ENCODE measurements at regions not wholly inside any gene's neighbourhood (a gene's known extent, or its start where the extent isn't known, plus 50 kb on each side); places are given as distances from the start of the nearest gene placed in this dataset.

DNA sequence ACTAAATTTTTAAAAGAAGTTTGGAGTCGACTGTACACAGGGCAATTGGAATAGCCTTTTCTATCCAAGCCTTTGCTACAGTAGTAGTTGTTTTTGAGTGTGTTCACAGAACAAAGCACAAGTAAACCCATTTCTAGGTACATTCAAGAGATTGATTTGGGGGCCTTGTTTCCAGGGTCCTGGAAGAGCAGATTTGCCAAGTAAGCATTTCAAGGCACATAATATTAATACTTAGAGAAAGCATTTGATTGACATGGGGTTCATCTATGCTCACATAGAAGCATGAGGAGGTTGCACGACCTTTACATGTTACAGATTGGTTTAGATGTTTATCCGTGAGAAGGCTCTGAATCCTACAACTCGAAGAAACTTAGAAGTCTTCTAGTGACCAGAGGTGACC is 324.1 kb downstream of the MYCN start:
- Histone ChIP-seq H3K36me3 (ENCODE audit: low read length) (no peaks in the 10 kb centered on the region), H3F3A (ENCODE audit: insufficient read depth) (no peaks in the 10 kb centered on the region), H4K20me1 (ENCODE audit: low read depth, low read length) (no peaks in the 10 kb centered on the region), H3K79me2 (ENCODE audit: insufficient read depth, low read length) (no peaks in the 10 kb centered on the region), H2AFZ (ENCODE audit: low read depth, low read length, severe bottlenecking) (no peak overlapping the region), H3K27ac (ENCODE audit: low read depth, low read length) (no peak overlapping the region), H3K9me3 (ENCODE audit: insufficient read depth, low read length) (no peaks in the 10 kb centered on the region), H3K4me3 (ENCODE audit: insufficient read depth, low read length, poor library complexity, severe bottlenecking) (no peak overlapping the region), H3K27me3 (ENCODE audit: low read length) (no peaks in the 10 kb centered on the region), H3K9ac (ENCODE audit: low read length) (no peak overlapping the region), H3K9me2 (replicated peaks; ENCODE audit: insufficient read depth, low read length) (no peaks in the 10 kb centered on the region), H3K4me2 (ENCODE audit: low read depth, low read length, poor library complexity, severe bottlenecking) (no peak overlapping the region)
- TF ChIP-seq, protein P1, sequence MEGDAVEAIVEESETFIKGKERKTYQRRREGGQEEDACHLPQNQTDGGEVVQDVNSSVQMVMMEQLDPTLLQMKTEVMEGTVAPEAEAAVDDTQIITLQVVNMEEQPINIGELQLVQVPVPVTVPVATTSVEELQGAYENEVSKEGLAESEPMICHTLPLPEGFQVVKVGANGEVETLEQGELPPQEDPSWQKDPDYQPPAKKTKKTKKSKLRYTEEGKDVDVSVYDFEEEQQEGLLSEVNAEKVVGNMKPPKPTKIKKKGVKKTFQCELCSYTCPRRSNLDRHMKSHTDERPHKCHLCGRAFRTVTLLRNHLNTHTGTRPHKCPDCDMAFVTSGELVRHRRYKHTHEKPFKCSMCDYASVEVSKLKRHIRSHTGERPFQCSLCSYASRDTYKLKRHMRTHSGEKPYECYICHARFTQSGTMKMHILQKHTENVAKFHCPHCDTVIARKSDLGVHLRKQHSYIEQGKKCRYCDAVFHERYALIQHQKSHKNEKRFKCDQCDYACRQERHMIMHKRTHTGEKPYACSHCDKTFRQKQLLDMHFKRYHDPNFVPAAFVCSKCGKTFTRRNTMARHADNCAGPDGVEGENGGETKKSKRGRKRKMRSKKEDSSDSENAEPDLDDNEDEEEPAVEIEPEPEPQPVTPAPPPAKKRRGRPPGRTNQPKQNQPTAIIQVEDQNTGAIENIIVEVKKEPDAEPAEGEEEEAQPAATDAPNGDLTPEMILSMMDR (IDR thresholded peaks at IDR 0.05; ENCODE audit: insufficient read depth, low read length, poor library complexity, severe bottlenecking) = no peak
- no peak for TF ChIP-seq EZH2phosphoT487 (conservative IDR thresholded peaks at IDR 0.05; ENCODE audit: low read length)

DNA sequence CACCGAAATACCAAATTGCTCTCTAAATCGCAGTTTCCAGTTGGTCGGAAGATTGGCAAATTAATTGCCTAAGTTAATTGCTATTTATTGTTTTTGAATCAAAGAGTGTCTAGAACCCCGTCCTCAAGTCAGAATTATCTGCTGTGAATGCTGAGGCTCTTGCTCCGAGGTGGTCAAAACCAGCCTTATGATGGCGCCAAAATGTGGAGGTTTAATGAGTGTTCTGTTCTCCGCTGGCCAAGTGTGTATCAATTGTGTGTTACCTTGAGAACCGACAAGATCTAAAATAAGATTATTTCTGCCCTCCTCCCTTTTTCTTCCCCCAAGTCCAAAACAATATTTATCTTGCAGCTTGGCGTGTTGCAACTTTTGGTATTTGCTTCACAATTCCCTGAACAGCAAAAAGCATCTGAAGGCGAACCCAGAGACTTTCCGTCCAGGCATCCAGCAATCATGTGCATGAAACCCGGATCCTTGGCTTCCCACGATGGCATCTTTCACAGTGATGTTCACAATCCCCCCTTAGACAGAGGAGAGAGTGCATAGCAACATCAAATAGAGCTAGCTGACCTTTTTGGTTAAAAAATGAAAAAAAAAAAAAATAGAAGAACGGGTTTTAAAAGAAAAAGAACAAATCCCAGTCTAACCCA is 323.0 kb downstream of the MYCN start:
- no peak overlapping the region for H3K4me2 ChIP-seq (ENCODE audit: low read depth, low read length, poor library complexity, severe bottlenecking)
- no peaks in the 10 kb centered on the region for H4K20me1 ChIP-seq (ENCODE audit: low read depth, low read length)
- H3K9me3 ChIP-seq (ENCODE audit: insufficient read depth, low read length) = no peaks in the 10 kb centered on the region
- no peak overlapping the region for H3K27ac ChIP-seq (ENCODE audit: low read depth, low read length)
- no peak overlapping the region for H3K9ac ChIP-seq (ENCODE audit: low read length)
- H3K9me2 ChIP-seq (replicated peaks; ENCODE audit: insufficient read depth, low read length) = no peaks in the 10 kb centered on the region
- H3F3A ChIP-seq (ENCODE audit: insufficient read depth) = no peaks in the 10 kb centered on the region
- H3K27me3 ChIP-seq (ENCODE audit: low read length) = no peaks in the 10 kb centered on the region
- H3K36me3 ChIP-seq (ENCODE audit: low read length) = no peaks in the 10 kb centered on the region
- H3K4me3 ChIP-seq (ENCODE audit: insufficient read depth, low read length, poor library complexity, severe bottlenecking) = no peak overlapping the region
- H2AFZ ChIP-seq (ENCODE audit: low read depth, low read length, severe bottlenecking) = no peak overlapping the region
- TF ChIP-seq, protein P1 (IDR thresholded peaks at IDR 0.05; ENCODE audit: insufficient read depth, low read length, poor library complexity, severe bottlenecking) = no peak
- TF ChIP-seq EZH2phosphoT487 (conservative IDR thresholded peaks at IDR 0.05; ENCODE audit: low read length) = no peak
- H3K79me2 ChIP-seq (ENCODE audit: insufficient read depth, low read length) = no peaks in the 10 kb centered on the region

DNA sequence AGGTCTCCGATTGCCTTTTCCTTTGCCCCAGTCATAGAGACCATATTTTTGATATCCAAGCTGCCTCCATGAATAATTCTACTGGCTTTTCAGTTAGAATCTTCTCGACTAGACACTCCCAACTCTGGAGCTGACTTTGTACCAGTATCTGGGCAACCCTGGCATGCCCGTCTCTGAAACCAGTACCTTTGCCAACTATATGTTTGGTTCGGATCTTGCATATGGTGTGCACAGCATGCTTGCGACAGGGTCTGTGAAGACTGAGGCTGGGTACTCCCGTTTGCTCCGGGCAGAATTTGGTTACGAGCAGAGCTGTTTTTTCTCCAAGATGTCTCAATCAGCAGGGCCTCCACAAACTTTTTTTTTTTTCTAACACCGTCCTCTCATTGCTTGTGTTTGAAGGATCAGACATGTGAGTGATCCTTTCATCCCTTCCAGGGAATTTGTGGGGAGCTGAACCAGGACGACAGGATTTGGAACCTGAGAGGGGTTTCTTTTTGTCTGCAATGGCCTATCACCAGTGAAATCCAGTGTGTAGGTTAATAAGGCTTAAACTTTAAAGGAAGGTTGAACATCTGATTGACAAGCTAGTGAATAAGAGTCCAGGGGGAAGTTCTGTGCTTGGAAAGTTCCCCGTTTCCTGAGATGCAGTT is 322.3 kb downstream of the MYCN start:
- no peaks in the 10 kb centered on the region for H3K36me3 ChIP-seq (ENCODE audit: low read length)
- no peak overlapping the region for H2AFZ ChIP-seq (ENCODE audit: low read depth, low read length, severe bottlenecking)
- H3K9me3 ChIP-seq (ENCODE audit: insufficient read depth, low read length) = no peaks in the 10 kb centered on the region
- H4K20me1 ChIP-seq (ENCODE audit: low read depth, low read length) = no peaks in the 10 kb centered on the region
- no peaks in the 10 kb centered on the region for H3K27me3 ChIP-seq (ENCODE audit: low read length)
- no peaks in the 10 kb centered on the region for H3F3A ChIP-seq (ENCODE audit: insufficient read depth)
- H3K4me2 ChIP-seq (ENCODE audit: low read depth, low read length, poor library complexity, severe bottlenecking) = no peak overlapping the region
- TF ChIP-seq EZH2phosphoT487 (conservative IDR thresholded peaks at IDR 0.05; ENCODE audit: low read length) = no peak
- TF ChIP-seq, protein P1 (IDR thresholded peaks at IDR 0.05; ENCODE audit: insufficient read depth, low read length, poor library complexity, severe bottlenecking) = no peak
- no peak overlapping the region for H3K27ac ChIP-seq (ENCODE audit: low read depth, low read length)
- no peaks in the 10 kb centered on the region for H3K9me2 ChIP-seq (replicated peaks; ENCODE audit: insufficient read depth, low read length)
- H3K79me2 ChIP-seq (ENCODE audit: insufficient read depth, low read length) = no peaks in the 10 kb centered on the region
- no peak overlapping the region for H3K4me3 ChIP-seq (ENCODE audit: insufficient read depth, low read length, poor library complexity, severe bottlenecking)
- no peak overlapping the region for H3K9ac ChIP-seq (ENCODE audit: low read length)
